Bronchial epithelial cell (primary cell): ENCODE measurements at regions not wholly inside any gene's neighbourhood (a gene's known extent, or its start where the extent isn't known, plus 50 kb on each side); places are given as distances from the start of the nearest gene placed in this dataset.

Source experiments
- DNase-seq: peaks from one replicate; pipeline ENCODE4 v3.0.0-alpha.2; 2010; ENCODE audit warnings: low read depth
- FAIRE-seq: peaks from 2 replicates; lab custom pipeline; 2011; peaks lifted over from hg19 to GRCh38; lab: Jason Lieb, UNC
- H3K27me3 ChIP-seq: 2 replicates; pipeline ENCODE4 v1.5.1; 2011; ENCODE audit warnings: low read length; ENCODE audit not compliant: control insufficient read depth, insufficient read depth
- H3K36me3 ChIP-seq: 2 replicates; pipeline ENCODE4 v1.5.1; 2011; ENCODE audit warnings: low read length; ENCODE audit not compliant: control insufficient read depth, insufficient read depth
- H3K4me3 ChIP-seq: 2 replicates; pipeline ENCODE4 v1.5.1; 2011; ENCODE audit warnings: mild to moderate bottlenecking, low read depth, low read length, control low read depth
- TF ChIP-seq, protein P1 (sequence below): IDR thresholded peaks from 2 replicates; pipeline ENCODE4 v1.5.1; 2011; ENCODE audit warnings: mild to moderate bottlenecking, moderate library complexity, low read length, control low read depth, inconsistent platforms; ENCODE audit not compliant: insufficient read depth, severe bottlenecking

DNA sequence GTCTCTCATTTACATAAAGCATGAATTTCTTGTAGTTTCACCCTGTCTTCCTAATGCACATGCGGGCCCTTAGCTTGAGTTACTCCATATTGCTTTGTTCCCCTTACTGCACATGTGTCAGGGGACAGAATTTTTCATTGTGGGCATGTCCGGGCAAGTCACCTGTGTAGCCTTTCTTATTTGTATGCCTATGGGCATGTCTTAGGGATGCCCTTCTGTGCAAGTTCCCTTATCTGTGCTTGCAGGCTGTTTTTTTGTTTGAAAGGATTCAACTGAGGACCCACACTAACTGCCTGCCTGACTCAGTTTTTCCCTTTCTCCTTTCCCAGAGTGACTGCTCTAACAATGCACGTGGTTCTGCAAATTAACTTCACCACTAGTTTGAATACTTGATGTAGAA lies 161.7 kb downstream of the YTHDC2 start:
- TF ChIP-seq, protein P1, sequence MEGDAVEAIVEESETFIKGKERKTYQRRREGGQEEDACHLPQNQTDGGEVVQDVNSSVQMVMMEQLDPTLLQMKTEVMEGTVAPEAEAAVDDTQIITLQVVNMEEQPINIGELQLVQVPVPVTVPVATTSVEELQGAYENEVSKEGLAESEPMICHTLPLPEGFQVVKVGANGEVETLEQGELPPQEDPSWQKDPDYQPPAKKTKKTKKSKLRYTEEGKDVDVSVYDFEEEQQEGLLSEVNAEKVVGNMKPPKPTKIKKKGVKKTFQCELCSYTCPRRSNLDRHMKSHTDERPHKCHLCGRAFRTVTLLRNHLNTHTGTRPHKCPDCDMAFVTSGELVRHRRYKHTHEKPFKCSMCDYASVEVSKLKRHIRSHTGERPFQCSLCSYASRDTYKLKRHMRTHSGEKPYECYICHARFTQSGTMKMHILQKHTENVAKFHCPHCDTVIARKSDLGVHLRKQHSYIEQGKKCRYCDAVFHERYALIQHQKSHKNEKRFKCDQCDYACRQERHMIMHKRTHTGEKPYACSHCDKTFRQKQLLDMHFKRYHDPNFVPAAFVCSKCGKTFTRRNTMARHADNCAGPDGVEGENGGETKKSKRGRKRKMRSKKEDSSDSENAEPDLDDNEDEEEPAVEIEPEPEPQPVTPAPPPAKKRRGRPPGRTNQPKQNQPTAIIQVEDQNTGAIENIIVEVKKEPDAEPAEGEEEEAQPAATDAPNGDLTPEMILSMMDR: no peak
- no peak overlapping the region for H3K4me3 ChIP-seq
- FAIRE-seq (no peak), DNase-seq (peak; percentile 62)
- no peaks in the 10 kb centered on the region for H3K36me3 ChIP-seq
- H3K27me3 ChIP-seq: no peaks in the 10 kb centered on the region

DNA sequence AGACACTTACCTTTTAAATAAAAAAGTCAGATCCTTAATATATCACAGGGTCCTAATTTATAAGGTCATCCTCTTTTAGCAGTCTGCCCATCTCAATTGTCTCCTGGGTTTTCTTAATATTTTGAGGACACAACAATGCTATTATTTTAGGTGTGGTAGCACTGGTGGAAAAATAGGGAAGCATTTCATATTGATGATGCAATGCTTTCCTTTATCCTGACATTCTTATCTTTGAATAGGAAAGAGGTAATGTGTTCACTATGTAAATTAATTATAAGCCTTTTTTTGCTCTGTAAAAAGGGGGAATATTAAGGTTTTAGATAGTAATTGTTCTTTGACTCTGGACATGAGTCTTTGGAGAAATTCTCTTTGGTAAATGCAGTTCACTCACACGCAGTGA lies 164.7 kb downstream of the YTHDC2 start:
- H3K36me3 ChIP-seq: no peaks in the 10 kb centered on the region
- TF ChIP-seq, protein P1: no peak
- H3K4me3 ChIP-seq: no peak overlapping the region
- FAIRE-seq (no peak), DNase-seq (no peak)
- no peaks in the 10 kb centered on the region for H3K27me3 ChIP-seq

DNA sequence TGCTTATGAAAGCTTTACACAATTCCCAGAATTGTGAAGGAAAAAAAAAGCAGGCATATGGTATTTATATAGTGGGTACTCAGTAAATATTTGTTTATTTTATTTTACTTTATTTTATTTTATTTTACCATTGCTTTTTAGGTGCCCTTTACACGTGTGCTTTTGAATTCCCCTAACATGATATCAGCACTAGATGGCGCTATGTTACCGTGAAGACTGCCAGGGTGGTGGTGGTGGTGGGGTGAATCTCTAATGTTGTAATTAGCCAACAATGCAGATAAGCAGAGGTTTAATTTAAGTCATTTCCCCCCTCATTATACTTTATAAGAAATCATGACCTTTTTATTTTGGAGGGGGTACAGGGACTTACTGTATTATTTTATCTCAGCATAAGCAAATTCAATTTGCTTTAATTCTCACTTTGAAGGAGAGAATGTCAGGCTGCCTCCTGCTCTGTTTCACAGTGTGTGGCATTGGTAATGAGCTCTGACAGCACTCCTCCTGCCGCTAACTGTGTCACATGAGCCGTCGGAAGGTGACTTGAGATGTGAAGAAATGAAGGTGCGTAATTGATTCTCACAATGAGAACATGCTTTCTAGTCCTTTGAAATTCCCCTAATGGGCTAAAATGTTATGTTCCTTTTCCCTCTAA lies 165.6 kb downstream of the YTHDC2 start:
- TF ChIP-seq, protein P1: peak; percentile 60
- Histone ChIP-seq H3K36me3 (no peaks in the 10 kb centered on the region), H3K4me3 (no peak overlapping the region), H3K27me3 (no peaks in the 10 kb centered on the region)
- no peak for FAIRE-seq
- DNase-seq: peak; percentile 49

DNA sequence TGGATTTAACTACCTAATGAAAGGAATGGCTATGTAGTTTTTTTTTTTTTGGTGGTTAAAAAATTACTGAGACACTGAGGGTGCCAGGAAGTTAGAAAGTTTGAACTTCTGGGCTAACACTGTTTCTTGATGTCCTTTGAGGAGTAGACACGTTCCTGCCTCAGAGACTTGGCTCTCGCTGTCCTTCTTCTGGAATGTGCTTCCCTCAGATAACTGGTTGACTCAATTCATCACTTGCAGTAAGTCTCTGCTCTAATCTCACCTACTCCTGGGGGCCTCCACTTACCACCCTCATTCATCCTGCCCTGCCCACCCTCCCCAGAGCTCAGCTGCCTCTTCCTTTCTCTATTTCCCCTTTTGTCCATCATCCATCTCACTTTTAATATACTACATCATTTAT lies 167.0 kb downstream of the YTHDC2 start:
- no peak overlapping the region for H3K4me3 ChIP-seq
- H3K36me3 ChIP-seq: no peaks in the 10 kb centered on the region
- TF ChIP-seq, protein P1: no peak
- DNase-seq (no peak), FAIRE-seq (no peak)
- H3K27me3 ChIP-seq: no peaks in the 10 kb centered on the region

DNA sequence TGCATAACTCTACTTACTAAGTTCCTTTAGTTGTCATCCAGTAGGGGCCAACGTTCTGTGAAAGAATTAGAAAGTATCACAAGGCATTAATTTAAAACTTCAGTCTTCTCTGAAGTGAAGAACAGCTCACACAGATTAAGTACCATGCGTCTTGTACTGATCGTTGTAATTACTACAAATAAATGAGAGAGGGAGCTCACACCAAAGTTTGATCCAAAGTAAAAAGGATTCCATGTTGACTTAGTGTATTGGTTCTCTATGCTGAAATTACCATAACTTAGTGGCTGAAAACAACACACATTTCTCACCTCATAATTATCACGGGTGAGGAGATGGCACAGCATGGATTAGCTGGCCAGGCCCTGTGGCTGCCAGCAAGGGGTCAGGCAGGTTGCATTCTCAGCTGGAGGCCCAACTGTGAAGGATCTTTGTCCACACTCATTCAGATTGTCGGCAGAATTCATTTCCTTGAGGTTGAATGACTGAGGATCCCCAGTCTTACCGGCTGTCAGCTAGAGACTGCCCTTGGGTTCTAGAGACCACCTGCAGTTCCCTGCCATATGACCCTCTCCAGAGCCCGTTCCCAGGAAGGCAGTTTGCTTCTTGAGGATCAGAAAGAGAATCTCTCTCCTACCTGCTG lies 169.1 kb downstream of the YTHDC2 start:
- H3K27me3 ChIP-seq: no peaks in the 10 kb centered on the region
- DNase-seq: peak; percentile 31
- TF ChIP-seq, protein P1: peak; percentile 15
- no peak for FAIRE-seq
- no peak overlapping the region for H3K4me3 ChIP-seq
- H3K36me3 ChIP-seq: no peaks in the 10 kb centered on the region
